HG03039 (cell line): ENCODE measurements at regions not wholly inside any gene's neighbourhood (a gene's known extent, or its start where the extent isn't known, plus 50 kb on each side); places are given as distances from the start of the nearest gene placed in this dataset.

Source experiments
- ATAC-seq: cut with Tn5 transposase; IDR thresholded peaks from one replicate; pipeline ENCODE4 v1.9.1; 2021; ENCODE audit warnings: mild to moderate bottlenecking, moderate library complexity; ENCODE audit not compliant: unreplicated experiment

DNA sequence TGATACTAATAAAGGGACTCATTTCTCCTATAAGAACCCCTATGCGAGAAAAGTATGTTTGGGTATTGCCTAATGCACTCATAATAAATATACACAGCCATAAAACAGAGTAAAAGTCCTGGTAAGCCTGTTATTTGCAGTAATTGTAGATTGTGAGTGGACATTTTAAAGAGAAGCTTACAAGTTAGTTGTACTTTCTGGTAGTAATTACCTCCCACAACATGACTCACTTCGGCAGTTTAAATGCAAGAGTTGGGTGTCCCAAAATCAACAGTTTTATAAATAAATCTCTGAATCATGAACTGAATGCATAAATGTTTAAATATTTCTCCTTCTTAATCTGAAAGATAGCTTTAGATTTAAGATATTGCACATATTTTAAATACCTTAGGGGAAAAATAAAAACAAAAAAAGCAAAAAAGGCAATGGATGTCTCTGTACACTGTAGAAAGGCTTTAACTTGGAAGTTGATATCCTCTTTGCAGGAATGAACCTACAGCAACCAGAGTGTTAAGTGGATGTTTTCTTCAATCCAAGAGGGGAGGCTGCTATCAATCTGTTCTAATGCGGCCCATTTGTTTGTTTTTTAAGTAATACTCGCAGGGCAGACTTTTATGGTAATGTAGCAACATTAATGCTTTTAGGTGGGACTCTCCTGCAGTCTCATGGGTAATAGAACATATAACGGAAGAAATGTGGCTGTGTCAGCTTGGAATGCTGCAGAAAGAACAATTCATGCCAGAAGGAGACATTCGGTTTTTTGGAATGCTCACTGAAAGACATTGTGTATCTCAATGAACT lies 57.3 kb upstream of the ZEB1 start:
- no peak for ATAC-seq

DNA sequence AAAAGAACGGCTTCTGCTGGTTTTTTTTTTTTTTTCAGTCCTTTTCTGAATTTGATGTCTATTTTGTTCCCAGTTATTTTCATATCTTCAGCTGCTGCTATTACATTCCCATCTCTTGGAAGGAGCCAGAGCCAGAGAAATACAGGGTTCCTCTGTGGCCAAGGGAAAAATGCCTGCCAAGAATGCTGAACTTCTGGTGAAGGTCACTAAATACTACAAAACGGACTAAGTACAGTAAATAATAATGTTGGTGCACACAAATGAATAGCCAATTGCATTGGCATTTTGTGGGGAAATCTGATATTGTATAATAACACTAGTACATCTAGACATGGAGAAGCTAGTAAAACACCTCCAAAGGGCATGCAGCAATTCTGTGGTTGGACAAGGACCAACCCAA lies 56.3 kb upstream of the ZEB1 start:
- no peak for ATAC-seq

DNA sequence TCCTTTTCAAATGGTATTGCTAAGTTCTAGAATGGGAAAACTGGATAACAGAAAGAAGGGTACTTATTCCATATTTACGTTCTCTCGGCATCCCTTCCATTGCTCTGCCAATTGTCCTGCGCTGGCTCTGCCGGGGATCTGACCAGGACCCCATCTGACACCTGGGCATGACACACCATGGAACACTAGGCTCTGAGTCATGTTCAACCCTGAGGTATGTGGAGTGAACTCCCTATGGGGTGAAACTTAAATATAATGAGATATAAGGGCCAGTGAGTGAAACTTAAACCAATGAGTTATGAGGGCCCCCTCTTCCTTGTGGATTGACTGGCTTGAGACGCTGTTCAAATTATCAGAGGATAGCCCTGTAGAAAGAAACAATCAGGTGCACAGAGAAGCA lies 55.1 kb upstream of the ZEB1 start:
- no peak for ATAC-seq

DNA sequence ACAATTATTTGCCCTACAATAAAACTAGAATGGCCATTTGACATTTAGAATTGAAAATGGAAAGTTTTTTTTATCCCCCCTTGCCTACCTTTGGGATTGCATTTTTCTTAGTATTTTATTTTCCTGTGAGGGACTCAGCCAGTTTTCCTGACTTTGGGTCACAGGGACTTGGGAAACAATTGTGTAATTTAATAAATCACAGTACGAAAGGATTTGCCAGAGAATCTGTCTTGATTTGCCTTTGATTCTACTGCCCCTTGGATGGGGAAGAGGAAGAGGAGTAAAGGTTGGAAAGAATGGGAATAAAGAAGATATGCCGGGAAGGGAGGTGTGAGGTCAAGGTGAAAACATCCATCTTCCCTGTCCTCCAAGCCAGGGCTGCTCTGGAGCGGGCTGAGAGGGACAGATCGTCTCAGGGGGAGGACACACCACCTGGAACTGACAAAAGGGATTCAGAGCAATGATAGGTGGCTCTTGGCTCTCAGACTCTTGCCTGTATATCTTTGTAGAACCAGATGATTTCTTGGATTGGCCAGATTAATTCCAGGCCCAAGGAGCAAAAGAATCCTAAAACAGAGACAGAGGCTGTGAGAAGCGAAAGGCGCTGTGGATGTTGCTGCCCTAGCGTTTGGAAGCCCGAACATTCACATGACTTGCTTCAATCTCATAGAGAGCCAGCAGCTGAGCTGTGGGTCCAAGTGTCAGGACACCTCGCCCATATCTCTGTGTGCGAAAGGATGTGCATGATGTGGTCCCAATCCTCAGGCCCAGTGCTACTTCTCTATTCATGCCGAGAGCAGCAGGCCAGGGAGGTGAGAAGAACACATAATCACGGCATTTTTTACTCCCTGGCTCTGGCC lies 50.3 kb upstream of the ZEB1 start:
- ATAC-seq, result no peak
